ENCODE measurements at regions not wholly inside any gene's neighbourhood (a gene's known extent, or its start where the extent isn't known, plus 50 kb on each side); places are given as distances from the start of the nearest gene placed in this dataset.
A peak's percentile ranks its signal among the peaks of the same experiment; 100 is the strongest.

GRCh38 chr2:41867553-41867952 is 180.3 kb upstream of the PKDCC start:
- H3K27ac ChIP-seq (ENCODE audit: low read depth, low read length, poor library complexity, severe bottlenecking): no peak overlapping the region
- ChIA-PET CTCF (interaction anchor here (0.7 kb wide), 1 partner anchor 14 kb away, joined by 4 read pairs; no protein-coding TSS in a partner anchor), POLR2A (ENCODE audit: low non-redundant PET) (no interaction called here)
- DNase-seq (ENCODE audit: low spot score): no peak
- no peak overlapping the region for H3K4me3 ChIP-seq (ENCODE audit: low read depth, low read length, poor library complexity, severe bottlenecking)
- no peaks in the 10 kb centered on the region for H3K9me3 ChIP-seq (ENCODE audit: low read depth, low read length, poor library complexity, severe bottlenecking)
- H3K4me1 ChIP-seq (ENCODE audit: insufficient read depth, low read length, poor library complexity, severe bottlenecking): peaks cover 32% of the 10 kb centered on the region
- no TSS peak for BruUV-seq (replicated peaks)
- TF ChIP-seq CTCF (conservative IDR thresholded peaks at IDR 0.05; ENCODE audit: low read depth, low read length) (no peak), EZH2 (IDR thresholded peaks at IDR 0.05; ENCODE audit: borderline replicate concordance, low read depth, low read length, poor library complexity, severe bottlenecking) (no peak)
- intact Hi-C loops (cut with micrococcal nuclease; ENCODE audit: unreplicated experiment): loop anchor here (5.0 kb wide), 2 partner anchors 75 to 460 kb away; no protein-coding TSS in a partner anchor
- H3K36me3 ChIP-seq (ENCODE audit: insufficient read depth, low read length, poor library complexity, severe bottlenecking): no peaks in the 10 kb centered on the region
- H3K27me3 ChIP-seq (replicated peaks; ENCODE audit: insufficient read depth, low read depth, low read length, poor library complexity): no peaks in the 10 kb centered on the region

- ChIA-PET CTCF (interaction anchor here (0.6 to 3.8 kb wide), 17 partner anchors 8 to 459 kb away, joined by 3 to 84 read pairs (median 5); partner anchors contain the start of gene PKDCC), POLR2A (ENCODE audit: low non-redundant PET) (interaction anchor here (0.6 kb wide), 1 partner anchor 218 kb away, joined by 3 read pairs; no protein-coding TSS in a partner anchor)
- Histone ChIP-seq H3K4me3 (ENCODE audit: low read depth, low read length, poor library complexity, severe bottlenecking) (no peak overlapping the region), H3K4me1 (ENCODE audit: insufficient read depth, low read length, poor library complexity, severe bottlenecking) (peaks cover 39% of the 10 kb centered on the region), H3K36me3 (ENCODE audit: insufficient read depth, low read length, poor library complexity, severe bottlenecking) (no peaks in the 10 kb centered on the region), H3K27me3 (replicated peaks; ENCODE audit: insufficient read depth, low read depth, low read length, poor library complexity) (no peaks in the 10 kb centered on the region), H3K27ac (ENCODE audit: low read depth, low read length, poor library complexity, severe bottlenecking) (peak overlapping the region; percentile 43), H3K9me3 (ENCODE audit: low read depth, low read length, poor library complexity, severe bottlenecking) (no peaks in the 10 kb centered on the region)
- TF ChIP-seq CTCF (conservative IDR thresholded peaks at IDR 0.05; ENCODE audit: low read depth, low read length) (peak; percentile 85), EZH2 (IDR thresholded peaks at IDR 0.05; ENCODE audit: borderline replicate concordance, low read depth, low read length, poor library complexity, severe bottlenecking) (no peak)
- no TSS peak for BruUV-seq (replicated peaks)
- peak; percentile 83 for DNase-seq (ENCODE audit: low spot score)
- intact Hi-C loops (cut with micrococcal nuclease; ENCODE audit: unreplicated experiment): loop anchor here (1.0 to 5.0 kb wide), 4 partner anchors 73 to 458 kb away; no protein-coding TSS in a partner anchor
These were observed 178.1 kb upstream of the PKDCC start for GRCh38 chr2:41869542-41870264.

GRCh38 chr2:41870265-41870585 is 177.6 kb upstream of the PKDCC start:
- POLR2A ChIA-PET (ENCODE audit: low non-redundant PET): interaction anchor here (0.5 kb wide), 1 partner anchor 212 kb away, joined by 3 read pairs; no protein-coding TSS in a partner anchor
- intact Hi-C loops (cut with micrococcal nuclease; ENCODE audit: unreplicated experiment): loop anchor here (5.0 kb wide), 1 partner anchor 112 kb away; no protein-coding TSS in a partner anchor
- H3K27me3 ChIP-seq (replicated peaks; ENCODE audit: insufficient read depth, low read depth, low read length, poor library complexity): no peaks in the 10 kb centered on the region
- H3K4me3 ChIP-seq (ENCODE audit: low read depth, low read length, poor library complexity, severe bottlenecking): no peak overlapping the region
- no peaks in the 10 kb centered on the region for H3K36me3 ChIP-seq (ENCODE audit: insufficient read depth, low read length, poor library complexity, severe bottlenecking)
- DNase-seq (ENCODE audit: low spot score): no peak
- H3K9me3 ChIP-seq (ENCODE audit: low read depth, low read length, poor library complexity, severe bottlenecking): no peaks in the 10 kb centered on the region
- H3K4me1 ChIP-seq (ENCODE audit: insufficient read depth, low read length, poor library complexity, severe bottlenecking): peaks cover 39% of the 10 kb centered on the region
- TF ChIP-seq EZH2 (IDR thresholded peaks at IDR 0.05; ENCODE audit: borderline replicate concordance, low read depth, low read length, poor library complexity, severe bottlenecking) (no peak), CTCF (conservative IDR thresholded peaks at IDR 0.05; ENCODE audit: low read depth, low read length) (no peak)
- CTCF ChIA-PET: interaction anchor here (1.0 to 3.8 kb wide), 12 partner anchors 16 to 458 kb away, joined by 3 to 84 read pairs (median 6); partner anchors contain the start of gene PKDCC
- BruUV-seq (replicated peaks): no TSS peak
- peak overlapping the region; percentile 43 for H3K27ac ChIP-seq (ENCODE audit: low read depth, low read length, poor library complexity, severe bottlenecking)

All from A673 (cell line).